Calu3 (cell line): ENCODE measurements at regions not wholly inside any gene's neighbourhood (a gene's known extent, or its start where the extent isn't known, plus 50 kb on each side); places are given as distances from the start of the nearest gene placed in this dataset.

Experiments used
- BruUV-seq: library from RNA; stranded (reverse); fragments of 400-500 nt; replicated peaks from 2 replicates; lab custom pipeline; 2021; lab: Mats Ljungman, UMichigan
- CTCF ChIA-PET: fragments of 300-600 bp; sonication (Branson Sonifier 250); formaldehyde crosslinking; loops from one replicate; lab custom pipeline; 2022; ENCODE audit warnings: antibody characterized with exemption; lab: Charles Lee
- DNase-seq: peaks from one replicate; pipeline ENCODE4 v3.0.0; 2022
- H3K27ac Mint-ChIP-seq: one replicate; pipeline ENCODE4 v1.8.0; 2022; ENCODE audit warnings: mixed read lengths; ENCODE audit not compliant: unreplicated experiment
- H3K27me3 Mint-ChIP-seq: one replicate; pipeline ENCODE4 v1.8.0; 2022; ENCODE audit warnings: mixed read lengths; ENCODE audit not compliant: unreplicated experiment
- H3K36me3 Mint-ChIP-seq: one replicate; pipeline ENCODE4 v1.8.0; 2022; ENCODE audit warnings: mild to moderate bottlenecking, moderate library complexity, mixed read lengths; ENCODE audit not compliant: insufficient read depth, unreplicated experiment
- H3K4me1 Mint-ChIP-seq: one replicate; pipeline ENCODE4 v1.8.0; 2022; ENCODE audit warnings: mild to moderate bottlenecking, low read depth, mixed read lengths; ENCODE audit not compliant: unreplicated experiment
- H3K4me3 Mint-ChIP-seq: one replicate; pipeline ENCODE4 v1.8.0; 2022; ENCODE audit warnings: mild to moderate bottlenecking, low read depth, moderate library complexity, mixed read lengths; ENCODE audit not compliant: unreplicated experiment
- H3K9me3 Mint-ChIP-seq: one replicate; pipeline ENCODE4 v1.8.0; 2022; ENCODE audit warnings: low read depth, mixed read lengths; ENCODE audit not compliant: unreplicated experiment
- intact Hi-C: fragments of 100-400 bp; cut with micrococcal nuclease; formaldehyde crosslinking; loops from one replicate; pipeline ENCODE4 v1.10.0; 2022; ENCODE audit not compliant: unreplicated experiment
- TF ChIP-seq, protein P1 (sequence below): fragments of 200-600 bp; IDR thresholded peaks from one replicate; pipeline ENCODE4 v1.8.0; 2022; ENCODE audit warnings: antibody characterized with exemption; ENCODE audit not compliant: unreplicated experiment

DNA sequence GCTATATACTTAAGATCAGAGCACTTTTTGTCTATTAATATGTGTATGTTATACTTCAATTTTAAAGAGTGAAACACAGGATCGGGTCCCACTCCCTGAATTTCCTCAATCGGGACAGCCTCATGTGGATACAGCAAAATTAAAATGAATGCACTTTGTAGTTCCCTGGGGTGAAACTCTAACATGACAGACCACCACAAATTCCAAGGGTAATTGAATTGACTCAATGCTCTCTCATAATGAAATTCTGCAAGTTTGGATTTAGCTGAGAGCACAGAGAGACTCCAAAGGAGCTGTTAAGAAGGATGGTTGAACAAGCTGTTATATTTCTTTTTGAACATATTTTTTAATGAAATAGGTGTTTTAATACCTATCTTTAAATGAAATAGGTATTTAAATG is 413.6 kb downstream of the GXYLT1 start:
- intact Hi-C loops = no loop called here
- Mint-ChIP-seq H3K4me3 (no peak overlapping the region), H3K27me3 (no peaks in the 10 kb centered on the region), H3K27ac (no peak overlapping the region), H3K9me3 (no peaks in the 10 kb centered on the region), H3K4me1 (no peaks in the 10 kb centered on the region), H3K36me3 (no peaks in the 10 kb centered on the region)
- no TSS peak for BruUV-seq
- CTCF ChIA-PET = no interaction called here
- no peak for DNase-seq
- TF ChIP-seq, protein P1, sequence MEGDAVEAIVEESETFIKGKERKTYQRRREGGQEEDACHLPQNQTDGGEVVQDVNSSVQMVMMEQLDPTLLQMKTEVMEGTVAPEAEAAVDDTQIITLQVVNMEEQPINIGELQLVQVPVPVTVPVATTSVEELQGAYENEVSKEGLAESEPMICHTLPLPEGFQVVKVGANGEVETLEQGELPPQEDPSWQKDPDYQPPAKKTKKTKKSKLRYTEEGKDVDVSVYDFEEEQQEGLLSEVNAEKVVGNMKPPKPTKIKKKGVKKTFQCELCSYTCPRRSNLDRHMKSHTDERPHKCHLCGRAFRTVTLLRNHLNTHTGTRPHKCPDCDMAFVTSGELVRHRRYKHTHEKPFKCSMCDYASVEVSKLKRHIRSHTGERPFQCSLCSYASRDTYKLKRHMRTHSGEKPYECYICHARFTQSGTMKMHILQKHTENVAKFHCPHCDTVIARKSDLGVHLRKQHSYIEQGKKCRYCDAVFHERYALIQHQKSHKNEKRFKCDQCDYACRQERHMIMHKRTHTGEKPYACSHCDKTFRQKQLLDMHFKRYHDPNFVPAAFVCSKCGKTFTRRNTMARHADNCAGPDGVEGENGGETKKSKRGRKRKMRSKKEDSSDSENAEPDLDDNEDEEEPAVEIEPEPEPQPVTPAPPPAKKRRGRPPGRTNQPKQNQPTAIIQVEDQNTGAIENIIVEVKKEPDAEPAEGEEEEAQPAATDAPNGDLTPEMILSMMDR = no peak

DNA sequence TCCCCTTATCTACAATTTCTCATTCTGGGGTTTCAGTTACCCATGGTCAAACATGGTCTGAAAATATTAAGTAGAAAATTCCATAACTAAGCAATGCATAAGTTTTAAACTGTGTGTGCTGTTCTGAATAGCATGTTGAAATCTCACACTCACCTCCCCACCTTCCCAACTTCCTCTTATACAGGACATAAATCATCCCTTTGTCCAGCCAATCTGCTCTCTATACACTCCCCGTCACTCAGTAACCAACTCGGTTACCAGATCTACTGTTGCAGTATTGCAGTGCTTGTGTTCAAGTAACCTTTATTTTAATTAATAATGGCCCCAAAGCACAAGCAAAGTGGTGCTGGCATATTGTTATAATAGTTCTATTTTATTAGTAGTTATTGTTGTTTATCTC is 420.5 kb downstream of the GXYLT1 start:
- no peaks in the 10 kb centered on the region for H3K4me1 Mint-ChIP-seq
- CTCF ChIA-PET = no interaction called here
- H3K9me3 Mint-ChIP-seq = no peaks in the 10 kb centered on the region
- H3K36me3 Mint-ChIP-seq = no peaks in the 10 kb centered on the region
- peak overlapping the region; percentile 43 for H3K27ac Mint-ChIP-seq
- H3K27me3 Mint-ChIP-seq = no peaks in the 10 kb centered on the region
- BruUV-seq = no TSS peak
- H3K4me3 Mint-ChIP-seq = no peak overlapping the region
- TF ChIP-seq, protein P1 = no peak
- intact Hi-C loops = no loop called here
- peak; percentile 11 for DNase-seq

DNA sequence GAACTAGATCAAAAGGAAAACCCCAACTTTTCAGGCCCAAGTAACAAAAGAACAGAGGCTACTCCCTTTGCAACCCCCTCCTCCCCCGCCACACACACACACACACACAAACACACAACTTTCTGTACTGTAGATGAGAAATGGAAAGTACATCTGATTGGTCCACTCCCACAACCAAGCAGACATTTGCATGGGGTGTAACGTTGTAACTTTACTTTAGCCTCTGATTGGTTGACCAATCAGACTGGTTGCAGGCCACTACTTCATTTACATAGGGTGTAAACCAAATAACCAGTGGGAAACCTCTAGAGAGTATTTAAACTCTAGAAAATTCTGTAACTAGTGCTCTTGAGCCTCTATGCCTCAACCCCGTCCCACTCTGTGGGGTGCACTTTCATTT is 425.5 kb downstream of the GXYLT1 start:
- CTCF ChIA-PET = no interaction called here
- DNase-seq = no peak
- H3K9me3 Mint-ChIP-seq = no peaks in the 10 kb centered on the region
- no peaks in the 10 kb centered on the region for H3K4me1 Mint-ChIP-seq
- intact Hi-C loops = no loop called here
- TF ChIP-seq, protein P1 = no peak
- H3K4me3 Mint-ChIP-seq = no peak overlapping the region
- no peaks in the 10 kb centered on the region for H3K27me3 Mint-ChIP-seq
- no TSS peak for BruUV-seq
- H3K27ac Mint-ChIP-seq = no peak overlapping the region
- H3K36me3 Mint-ChIP-seq = no peaks in the 10 kb centered on the region

DNA sequence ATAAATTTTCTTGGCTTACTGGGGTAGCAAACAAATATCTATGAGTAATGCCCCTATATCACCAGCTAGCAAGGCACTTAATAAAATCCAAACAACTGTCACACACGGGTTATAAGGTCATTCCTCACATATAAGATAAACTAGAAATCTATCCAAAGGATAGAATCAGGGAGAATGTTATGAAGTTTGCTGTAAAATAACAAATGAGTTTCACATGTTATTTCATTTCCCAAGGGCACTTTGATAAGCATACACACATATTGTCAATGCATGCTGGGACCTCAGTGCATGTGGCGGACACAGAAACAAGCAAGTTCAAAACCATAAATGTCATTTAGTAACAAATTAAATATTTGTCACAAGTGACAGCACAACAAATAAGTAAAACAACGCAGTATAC is 429.4 kb downstream of the GXYLT1 start:
- H3K27me3 Mint-ChIP-seq = no peaks in the 10 kb centered on the region
- TF ChIP-seq, protein P1 = no peak
- no peak overlapping the region for H3K4me3 Mint-ChIP-seq
- intact Hi-C loops = no loop called here
- BruUV-seq = no TSS peak
- H3K36me3 Mint-ChIP-seq = peaks cover under 1% of the 10 kb centered on the region
- peaks cover 3% of the 10 kb centered on the region for H3K4me1 Mint-ChIP-seq
- CTCF ChIA-PET = no interaction called here
- H3K9me3 Mint-ChIP-seq = no peaks in the 10 kb centered on the region
- DNase-seq = no peak
- H3K27ac Mint-ChIP-seq = no peak overlapping the region
